ENCODE measurements at regions not wholly inside any gene's neighbourhood (a gene's known extent, or its start where the extent isn't known, plus 50 kb on each side); places are given as distances from the start of the nearest gene placed in this dataset.

GRCh38 chr14:22390195-22390594 lies 198.8 kb downstream of the DAD1 start:
- Mint-ChIP-seq H3K27ac (ENCODE audit: low read depth) (no peak overlapping the region), H3K9me3 (no peaks in the 10 kb centered on the region), H3K4me3 (no peak overlapping the region), H3K36me3 (ENCODE audit: insufficient read depth) (peaks cover 2% of the 10 kb centered on the region), H3K4me1 (no peaks in the 10 kb centered on the region), H3K27me3 (no peaks in the 10 kb centered on the region)
- no peak for ATAC-seq (replicated peaks; ENCODE audit: extremely low read depth, poor library complexity, severe bottlenecking)
- no peak for DNase-seq (ENCODE audit: low spot score in 2 of 2)

GRCh38 chr14:22388669-22389595 lies 200.1 kb downstream of the DAD1 start:
- H3K27ac Mint-ChIP-seq (ENCODE audit: low read depth): no peak overlapping the region
- H3K27me3 Mint-ChIP-seq: no peaks in the 10 kb centered on the region
- no peaks in the 10 kb centered on the region for H3K9me3 Mint-ChIP-seq
- peaks cover 2% of the 10 kb centered on the region for H3K36me3 Mint-ChIP-seq (ENCODE audit: insufficient read depth)
- H3K4me3 Mint-ChIP-seq: no peak overlapping the region
- ATAC-seq (replicated peaks; ENCODE audit: extremely low read depth, poor library complexity, severe bottlenecking) (no peak), DNase-seq (ENCODE audit: low spot score in 2 of 2) (no peak)
- no peaks in the 10 kb centered on the region for H3K4me1 Mint-ChIP-seq

- Mint-ChIP-seq H3K9me3 (no peaks in the 10 kb centered on the region), H3K36me3 (ENCODE audit: insufficient read depth) (peaks cover 2% of the 10 kb centered on the region), H3K4me1 (no peaks in the 10 kb centered on the region), H3K27ac (ENCODE audit: low read depth) (no peak overlapping the region), H3K4me3 (no peak overlapping the region), H3K27me3 (no peaks in the 10 kb centered on the region)
- DNase-seq (ENCODE audit: low spot score in 2 of 2) (no peak), ATAC-seq (replicated peaks; ENCODE audit: extremely low read depth, poor library complexity, severe bottlenecking) (no peak)
These were observed 201.2 kb downstream of the DAD1 start for GRCh38 chr14:22387776-22388241.

GRCh38 chr14:22386924-22387775 lies 201.9 kb downstream of the DAD1 start:
- Mint-ChIP-seq H3K27me3 (no peaks in the 10 kb centered on the region), H3K9me3 (no peaks in the 10 kb centered on the region), H3K27ac (ENCODE audit: low read depth) (no peak overlapping the region), H3K4me1 (no peaks in the 10 kb centered on the region), H3K36me3 (ENCODE audit: insufficient read depth) (peaks cover 2% of the 10 kb centered on the region), H3K4me3 (no peak overlapping the region)
- DNase-seq (ENCODE audit: low spot score in 2 of 2): peak; percentile 8 to 12
- ATAC-seq (replicated peaks; ENCODE audit: extremely low read depth, poor library complexity, severe bottlenecking): no peak

- no peak for DNase-seq (ENCODE audit: low spot score in 2 of 2)
- ATAC-seq (replicated peaks; ENCODE audit: extremely low read depth, poor library complexity, severe bottlenecking): no peak
- Mint-ChIP-seq H3K4me3 (no peak overlapping the region), H3K4me1 (no peaks in the 10 kb centered on the region), H3K27ac (ENCODE audit: low read depth) (no peak overlapping the region), H3K27me3 (no peaks in the 10 kb centered on the region), H3K9me3 (no peaks in the 10 kb centered on the region), H3K36me3 (ENCODE audit: insufficient read depth) (no peaks in the 10 kb centered on the region)
These were observed 204.0 kb downstream of the DAD1 start for GRCh38 chr14:22384974-22385526.

- Mint-ChIP-seq H3K27ac (ENCODE audit: low read depth) (peak overlapping the region; percentile 59), H3K36me3 (ENCODE audit: insufficient read depth) (no peaks in the 10 kb centered on the region), H3K4me1 (no peaks in the 10 kb centered on the region), H3K9me3 (no peaks in the 10 kb centered on the region), H3K4me3 (no peak overlapping the region), H3K27me3 (no peaks in the 10 kb centered on the region)
- no peak for DNase-seq (ENCODE audit: low spot score in 2 of 2)
- ATAC-seq (replicated peaks; ENCODE audit: extremely low read depth, poor library complexity, severe bottlenecking): no peak
These were observed 204.9 kb downstream of the DAD1 start for GRCh38 chr14:22384167-22384549.

GRCh38 chr14:22383515-22384166 lies 205.4 kb downstream of the DAD1 start:
- Mint-ChIP-seq H3K27ac (ENCODE audit: low read depth) (peak overlapping the region; percentile 59), H3K4me1 (no peaks in the 10 kb centered on the region), H3K27me3 (no peaks in the 10 kb centered on the region), H3K4me3 (no peak overlapping the region), H3K36me3 (ENCODE audit: insufficient read depth) (no peaks in the 10 kb centered on the region), H3K9me3 (no peaks in the 10 kb centered on the region)
- ATAC-seq (replicated peaks; ENCODE audit: extremely low read depth, poor library complexity, severe bottlenecking) (peak; percentile 67), DNase-seq (ENCODE audit: low spot score in 2 of 2) (peak in 1 of 2 donors; percentile 9)

GRCh38 chr14:22382955-22383354 lies 206.1 kb downstream of the DAD1 start:
- Mint-ChIP-seq H3K27ac (ENCODE audit: low read depth) (no peak overlapping the region), H3K27me3 (no peaks in the 10 kb centered on the region), H3K4me1 (no peaks in the 10 kb centered on the region), H3K4me3 (no peak overlapping the region), H3K9me3 (no peaks in the 10 kb centered on the region), H3K36me3 (ENCODE audit: insufficient read depth) (no peaks in the 10 kb centered on the region)
- ATAC-seq (replicated peaks; ENCODE audit: extremely low read depth, poor library complexity, severe bottlenecking) (no peak), DNase-seq (ENCODE audit: low spot score in 2 of 2) (no peak)

- DNase-seq (ENCODE audit: low spot score in 2 of 2) (no peak), ATAC-seq (replicated peaks; ENCODE audit: extremely low read depth, poor library complexity, severe bottlenecking) (no peak)
- Mint-ChIP-seq H3K27me3 (no peaks in the 10 kb centered on the region), H3K36me3 (ENCODE audit: insufficient read depth) (no peaks in the 10 kb centered on the region), H3K4me3 (no peak overlapping the region), H3K27ac (ENCODE audit: low read depth) (no peak overlapping the region), H3K4me1 (no peaks in the 10 kb centered on the region), H3K9me3 (no peaks in the 10 kb centered on the region)
These were observed 206.6 kb downstream of the DAD1 start for GRCh38 chr14:22382395-22382794.

GRCh38 chr14:22381766-22382165 lies 207.3 kb downstream of the DAD1 start:
- Mint-ChIP-seq H3K36me3 (ENCODE audit: insufficient read depth) (no peaks in the 10 kb centered on the region), H3K9me3 (no peaks in the 10 kb centered on the region), H3K4me3 (no peak overlapping the region), H3K4me1 (no peaks in the 10 kb centered on the region), H3K27ac (ENCODE audit: low read depth) (no peak overlapping the region), H3K27me3 (no peaks in the 10 kb centered on the region)
- no peak for ATAC-seq (replicated peaks; ENCODE audit: extremely low read depth, poor library complexity, severe bottlenecking)
- DNase-seq (ENCODE audit: low spot score in 2 of 2): no peak

GRCh38 chr14:22381408-22381760 lies 207.6 kb downstream of the DAD1 start:
- Mint-ChIP-seq H3K4me1 (no peaks in the 10 kb centered on the region), H3K9me3 (no peaks in the 10 kb centered on the region), H3K27ac (ENCODE audit: low read depth) (no peak overlapping the region), H3K36me3 (ENCODE audit: insufficient read depth) (no peaks in the 10 kb centered on the region), H3K4me3 (no peak overlapping the region), H3K27me3 (no peaks in the 10 kb centered on the region)
- DNase-seq (ENCODE audit: low spot score in 2 of 2) (no peak), ATAC-seq (replicated peaks; ENCODE audit: extremely low read depth, poor library complexity, severe bottlenecking) (no peak)

All from central memory CD8-positive, alpha-beta T cell (primary cell).